Heart left ventricle (tissue), 13 donors: ENCODE measurements at regions not wholly inside any gene's neighbourhood (a gene's known extent, or its start where the extent isn't known, plus 50 kb on each side); places are given as distances from the start of the nearest gene placed in this dataset.

ENCODE experiments used
- CTCF ChIP-seq, 12 donors: fragments of 200-600 bp; sonication (generic) in 4 of 12; IDR thresholded peaks; one replicate each; pipeline versions ENCODE4 v1.5.0 to v1.8.0; 2018 to 2022; ENCODE audit warnings: antibody characterized with exemption in 12 of 12, mild to moderate bottlenecking in 5 of 12
- POLR2A ChIP-seq, 2 donors: fragments of 450-650 bp; IDR thresholded peaks; one replicate each; pipeline ENCODE4 v1.6.1; 2017; ENCODE audit warnings: antibody characterized with exemption in 2 of 2, mild to moderate bottlenecking in 2 of 2, moderate library complexity in 2 of 2
- donor health status: ischemic (EF 13 %, LVEDD 7.1; RV severe dilation, severe dysfunction).
- donor health status: DM: no; HTN: yes; CAD: no.
- donor health status: DM: no; HTN: no; CAD: no.
- donor health status: ischemic (EF 25% LVEDD 6.9; RV normal size, moderate dysfunction).
- donor health status: ischemic (EF 25% LVEDD 5.7; RV mildly dilated, moderate dysfunction).
- donor health status: ischemic (EF 35%, LVEDD 5.7; RV mildly dilated, moderate dysfunction).
- donor health status: nonischemic (EF 11% LVEDD 7.7; RV severe dilation, severe dysfunction).
- donor health status: DM: yes; HTN: yes; CAD: no.
- donor health status: PGD.
- donor health status: ischemic (EF 29% LVEDD 5.4; RV normal size, mild dysfunction).
- donor health status: nonischemic (EF 23%, LVEDD 6.1; RV moderate dilation, normal function).

GRCh38 chr12:42958291-42958674 is 368.7 kb upstream of the PRICKLE1 start:
- TF ChIP-seq POLR2A (IDR thresholded peaks at IDR 0.05) (no peak), CTCF (IDR thresholded peaks at IDR 0.05) (no peak)
